Thoracic aorta (tissue), 2 donors: ENCODE measurements at regions not wholly inside any gene's neighbourhood (a gene's known extent, or its start where the extent isn't known, plus 50 kb on each side); places are given as distances from the start of the nearest gene placed in this dataset.

Experiments
- ATAC-seq: fragments of 150-250 bp; one replicate; pipeline ENCODE4 v1.8.0; 2017; ENCODE audit warnings: low read depth; ENCODE audit not compliant: insufficient number of reproducible peaks, low FRiP score
- DNase-seq: peaks from one replicate; pipeline ENCODE4 v3.0.0-alpha.2; 2020; ENCODE audit warnings: low spot score
- H3K27ac ChIP-seq, 2 donors: fragments of 200-600 bp; sonication (generic); 1 replicate in 1 of 2; 2 replicates in 1 of 2; pipeline ENCODE4 v1.5.1; 2016; ENCODE audit warnings: mild to moderate bottlenecking in 2 of 2, moderate library complexity in 2 of 2
- H3K27me3 ChIP-seq: fragments of 200-600 bp; sonication (generic); replicated peaks from 2 replicates; pipeline ENCODE4 v1.6.0; 2016; ENCODE audit warnings: mild to moderate bottlenecking; ENCODE audit not compliant: insufficient read depth
- H3K36me3 ChIP-seq: fragments of 200-600 bp; sonication (generic); one replicate; pipeline ENCODE4 v1.5.1; 2016
- H3K4me1 ChIP-seq, 2 donors: fragments of 200-600 bp; sonication (generic); 1 replicate in 1 of 2; 2 replicates in 1 of 2; pipeline versions ENCODE4 v1.5.1 to v1.6.0; 2016; ENCODE audit warnings: low read depth in 2 of 2, mild to moderate bottlenecking in 1 of 2; ENCODE audit not compliant: control insufficient read depth in 1 of 2
- H3K4me3 ChIP-seq: fragments of 200-600 bp; sonication (generic); 2 replicates; pipeline ENCODE4 v1.5.1; 2016; ENCODE audit warnings: mild to moderate bottlenecking
- H3K9me3 ChIP-seq: fragments of 200-600 bp; sonication (generic); 2 replicates; pipeline ENCODE4 v1.5.1; 2016
- TF ChIP-seq, protein P1 (sequence below): fragments of 200-600 bp; sonication (generic); IDR thresholded peaks from one replicate; pipeline ENCODE4 v1.5.1; 2019; ENCODE audit warnings: antibody characterized with exemption

DNA sequence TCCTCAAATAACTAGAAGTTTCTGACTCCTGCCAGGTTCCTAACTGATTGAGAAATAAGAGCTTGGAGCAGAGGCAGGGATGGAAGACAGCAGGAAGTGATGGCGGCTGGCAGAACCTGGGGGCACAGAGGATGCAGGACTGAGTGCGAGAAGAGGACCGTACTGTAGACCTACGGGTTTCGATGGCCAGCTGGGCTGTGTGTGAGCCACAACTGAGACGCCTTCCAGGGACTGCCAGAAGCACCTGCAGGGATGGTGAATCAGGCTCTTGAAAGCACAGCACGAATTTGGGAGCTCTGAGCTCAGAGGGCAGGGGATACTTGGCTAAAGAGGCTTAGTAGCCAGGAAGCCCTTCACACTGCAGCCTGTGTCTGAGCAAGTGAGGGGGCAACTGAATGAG is 165.6 kb downstream of the ABHD5 start:
- Histone ChIP-seq H3K36me3 (no peaks in the 10 kb centered on the region), H3K4me1 (peaks cover 2 to 21% of the 10 kb centered on the region in 2 donors), H3K27ac (no peak overlapping the region), H3K9me3 (no peaks in the 10 kb centered on the region), H3K4me3 (no peak overlapping the region), H3K27me3 (no peaks in the 10 kb centered on the region)
- ATAC-seq (no peak), DNase-seq (no peak)
- TF ChIP-seq, protein P1, sequence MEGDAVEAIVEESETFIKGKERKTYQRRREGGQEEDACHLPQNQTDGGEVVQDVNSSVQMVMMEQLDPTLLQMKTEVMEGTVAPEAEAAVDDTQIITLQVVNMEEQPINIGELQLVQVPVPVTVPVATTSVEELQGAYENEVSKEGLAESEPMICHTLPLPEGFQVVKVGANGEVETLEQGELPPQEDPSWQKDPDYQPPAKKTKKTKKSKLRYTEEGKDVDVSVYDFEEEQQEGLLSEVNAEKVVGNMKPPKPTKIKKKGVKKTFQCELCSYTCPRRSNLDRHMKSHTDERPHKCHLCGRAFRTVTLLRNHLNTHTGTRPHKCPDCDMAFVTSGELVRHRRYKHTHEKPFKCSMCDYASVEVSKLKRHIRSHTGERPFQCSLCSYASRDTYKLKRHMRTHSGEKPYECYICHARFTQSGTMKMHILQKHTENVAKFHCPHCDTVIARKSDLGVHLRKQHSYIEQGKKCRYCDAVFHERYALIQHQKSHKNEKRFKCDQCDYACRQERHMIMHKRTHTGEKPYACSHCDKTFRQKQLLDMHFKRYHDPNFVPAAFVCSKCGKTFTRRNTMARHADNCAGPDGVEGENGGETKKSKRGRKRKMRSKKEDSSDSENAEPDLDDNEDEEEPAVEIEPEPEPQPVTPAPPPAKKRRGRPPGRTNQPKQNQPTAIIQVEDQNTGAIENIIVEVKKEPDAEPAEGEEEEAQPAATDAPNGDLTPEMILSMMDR = no peak

DNA sequence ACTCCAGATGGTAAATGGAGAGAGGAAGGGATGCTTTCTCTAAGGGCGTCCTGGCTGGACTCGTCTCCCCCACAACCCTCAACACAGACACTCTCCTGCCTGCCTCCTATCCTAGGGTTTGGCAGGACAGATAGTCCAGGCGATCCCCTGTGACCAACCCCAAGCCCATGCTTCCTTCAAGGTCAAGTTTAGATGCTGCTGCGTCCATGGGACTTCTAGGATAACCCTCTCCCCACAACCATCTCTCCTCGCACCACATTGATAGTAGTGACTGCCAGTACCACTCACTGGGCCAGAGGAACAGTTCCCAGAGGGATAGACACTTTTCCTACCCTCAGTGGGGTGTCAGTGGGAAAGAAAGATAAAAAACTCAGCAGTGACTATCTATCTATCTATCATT is 166.0 kb downstream of the ABHD5 start:
- DNase-seq (no peak), ATAC-seq (no peak)
- no peaks in the 10 kb centered on the region for H3K9me3 ChIP-seq
- H3K4me1 ChIP-seq = peaks cover 2 to 21% of the 10 kb centered on the region in 2 donors
- no peaks in the 10 kb centered on the region for H3K27me3 ChIP-seq
- no peak overlapping the region for H3K4me3 ChIP-seq
- H3K27ac ChIP-seq = no peak overlapping the region
- TF ChIP-seq, protein P1 = no peak
- H3K36me3 ChIP-seq = no peaks in the 10 kb centered on the region

DNA sequence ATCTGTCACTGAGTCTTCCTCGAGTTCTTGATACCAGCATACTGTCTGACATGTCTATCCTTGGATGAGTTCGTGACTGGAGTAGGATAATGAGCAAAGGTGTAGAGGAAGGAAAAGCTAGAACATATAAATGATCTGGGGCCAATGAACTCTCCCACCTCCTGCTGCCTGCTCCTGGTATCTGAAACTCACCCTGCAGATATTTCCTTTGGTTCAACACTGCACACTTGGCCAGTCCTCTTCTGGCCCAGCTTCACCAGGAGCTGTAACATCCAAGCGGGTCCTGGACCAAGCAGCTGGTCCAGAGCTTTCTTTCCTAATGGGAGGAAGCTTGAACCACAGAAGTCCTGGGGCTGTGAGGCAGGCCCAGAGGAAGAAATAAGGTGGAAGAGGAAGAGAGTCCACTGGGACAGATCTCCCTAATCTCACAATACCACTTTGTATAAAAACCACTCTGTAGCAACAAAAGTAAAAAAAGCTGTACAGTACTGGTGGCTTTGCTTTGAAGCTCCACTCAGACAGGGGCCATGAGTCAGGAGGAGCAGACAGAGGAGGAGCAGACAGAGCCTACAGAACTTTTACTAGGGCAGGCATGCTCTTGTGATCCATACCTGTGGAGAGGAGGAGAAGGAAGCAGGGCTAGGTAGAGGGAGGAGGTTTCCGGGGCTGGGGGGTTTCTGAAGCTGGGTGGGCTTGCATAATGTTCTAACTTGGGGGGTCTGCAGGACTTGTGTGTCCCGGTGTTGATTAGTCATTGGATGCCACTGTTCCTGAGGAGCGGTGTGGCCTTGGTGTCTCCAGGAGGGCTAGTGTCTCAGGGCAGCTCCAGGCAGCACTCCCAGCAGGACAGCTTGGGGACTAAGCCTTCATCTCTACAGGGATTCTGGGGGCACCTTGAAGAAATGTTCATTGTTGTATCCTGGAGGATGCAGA is 166.9 kb downstream of the ABHD5 start:
- peaks cover 2 to 21% of the 10 kb centered on the region in 2 donors for H3K4me1 ChIP-seq
- H3K9me3 ChIP-seq = no peaks in the 10 kb centered on the region
- H3K27me3 ChIP-seq = no peaks in the 10 kb centered on the region
- DNase-seq = no peak
- H3K4me3 ChIP-seq = no peak overlapping the region
- TF ChIP-seq, protein P1 = no peak
- ATAC-seq = no peak
- no peaks in the 10 kb centered on the region for H3K36me3 ChIP-seq
- H3K27ac ChIP-seq = no peak overlapping the region

DNA sequence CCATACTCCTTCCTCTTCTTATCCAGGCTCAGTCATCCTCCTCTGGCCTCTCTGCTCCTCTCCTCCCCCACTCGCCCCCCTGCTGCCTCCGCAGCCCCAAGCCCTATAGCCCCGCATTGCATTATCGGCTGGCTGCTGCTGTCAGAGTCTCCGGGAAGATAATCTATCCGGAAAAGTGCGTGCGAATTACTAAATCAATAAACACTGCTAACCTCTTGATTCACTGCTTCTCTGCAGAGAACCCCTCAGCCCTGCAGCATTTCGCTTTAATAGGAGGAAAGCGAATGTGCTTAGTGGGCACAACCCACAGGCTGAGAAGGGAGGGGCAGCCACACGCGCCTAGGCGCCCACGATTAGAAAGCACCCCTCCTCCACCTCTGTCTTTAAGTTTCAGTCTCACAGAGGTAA is 167.6 kb downstream of the ABHD5 start:
- H3K4me1 ChIP-seq = peaks cover 2 to 21% of the 10 kb centered on the region in 2 donors
- no peak overlapping the region for H3K27ac ChIP-seq
- TF ChIP-seq, protein P1 = no peak
- no peaks in the 10 kb centered on the region for H3K36me3 ChIP-seq
- ATAC-seq = no peak
- no peak overlapping the region for H3K4me3 ChIP-seq
- no peaks in the 10 kb centered on the region for H3K27me3 ChIP-seq
- H3K9me3 ChIP-seq = no peaks in the 10 kb centered on the region
- no peak for DNase-seq

DNA sequence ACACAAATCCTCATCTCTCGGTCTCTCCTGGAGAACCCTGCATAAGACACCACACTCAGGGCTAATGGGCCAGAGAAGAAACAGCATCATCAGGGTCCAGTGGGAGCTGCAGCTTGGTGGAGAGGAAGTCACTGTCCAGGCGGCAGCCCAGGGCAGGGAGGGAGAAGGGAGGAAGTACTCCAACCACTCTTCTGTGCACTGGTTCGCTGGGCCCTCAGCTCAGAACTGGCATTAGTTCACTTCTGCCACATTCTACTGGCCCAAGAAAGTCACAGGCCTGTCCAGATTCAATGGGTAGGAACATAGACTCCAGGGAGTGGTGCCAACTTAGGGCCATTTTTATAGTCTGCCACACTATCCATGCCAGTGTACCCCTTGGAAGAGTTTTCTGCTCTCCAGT is 169.0 kb downstream of the ABHD5 start:
- no peak overlapping the region for H3K27ac ChIP-seq
- TF ChIP-seq, protein P1 = no peak
- no peak overlapping the region for H3K4me3 ChIP-seq
- H3K9me3 ChIP-seq = no peaks in the 10 kb centered on the region
- peaks cover 0 to 11% of the 10 kb centered on the region in 2 donors for H3K4me1 ChIP-seq
- DNase-seq (no peak), ATAC-seq (no peak)
- no peaks in the 10 kb centered on the region for H3K27me3 ChIP-seq
- H3K36me3 ChIP-seq = no peaks in the 10 kb centered on the region
